ENCODE measurements at regions not wholly inside any gene's neighbourhood (a gene's known extent, or its start where the extent isn't known, plus 50 kb on each side); places are given as distances from the start of the nearest gene placed in this dataset.
A peak's percentile ranks its signal among the peaks of the same experiment; 100 is the strongest.
"Not testable (repeated sequence)": the region's sequence is repeated elsewhere in the genome, so short reads cannot be mapped to it uniquely, and the experiment has no call there.

- H3K36me3 ChIP-seq: no peaks in the 10 kb centered on the region
- H3K4me3 ChIP-seq: no peak overlapping the region
- H3K27me3 ChIP-seq: peaks cover 12% of the 10 kb centered on the region
- H3K9me3 ChIP-seq: no peaks in the 10 kb centered on the region
- no peak for DNase-seq
- H3K4me1 ChIP-seq: no peaks in the 10 kb centered on the region
- ATAC-seq: no peak
- no peak overlapping the region for H3K27ac ChIP-seq
- no peak for TF ChIP-seq CTCF (IDR thresholded peaks at IDR 0.05)
- intact Hi-C loops (cut with DNase I): no loop called here
Measured at GRCh38 chr10:128189176-128189575, 63.0 kb upstream of the MKI67 start.

- no peak for TF ChIP-seq CTCF (IDR thresholded peaks at IDR 0.05)
- DNase-seq: no peak
Measured at GRCh38 chr10:128191847-128192246, 65.6 kb upstream of the MKI67 start.

GRCh38 chr10:128201826-128202225, 75.6 kb upstream of the MKI67 start:
- intact Hi-C loops (cut with DNase I); H3K4me1 ChIP-seq; H3K36me3 ChIP-seq; DNase-seq; H3K4me3 ChIP-seq; ATAC-seq; H3K9me3 ChIP-seq; H3K27ac ChIP-seq: not testable (repeated sequence)
- peaks cover 10% of the 10 kb centered on the region for H3K27me3 ChIP-seq

More at GRCh38 chr10:128191847-128192246, 65.6 kb upstream of the MKI67 start:
- no peaks in the 10 kb centered on the region for H3K36me3 ChIP-seq
- no peaks in the 10 kb centered on the region for H3K4me1 ChIP-seq
- intact Hi-C loops (cut with DNase I): no loop called here
- H3K4me3 ChIP-seq: no peak overlapping the region
- no peak overlapping the region for H3K27ac ChIP-seq
- peak; percentile 28 for ATAC-seq
- H3K27me3 ChIP-seq: peaks cover 9% of the 10 kb centered on the region
- no peaks in the 10 kb centered on the region for H3K9me3 ChIP-seq

- ATAC-seq (no peak), DNase-seq (no peak)
- no peaks in the 10 kb centered on the region for H3K36me3 ChIP-seq
- H3K4me1 ChIP-seq: no peaks in the 10 kb centered on the region
- no peak overlapping the region for H3K4me3 ChIP-seq
- H3K27me3 ChIP-seq: peaks cover 14% of the 10 kb centered on the region
- no peaks in the 10 kb centered on the region for H3K9me3 ChIP-seq
- no peak overlapping the region for H3K27ac ChIP-seq
- TF ChIP-seq CTCF (IDR thresholded peaks at IDR 0.05): no peak
- intact Hi-C loops (cut with DNase I): no loop called here
Measured at GRCh38 chr10:128203028-128203427, 76.8 kb upstream of the MKI67 start.

- intact Hi-C loops (cut with DNase I): not testable (repeated sequence)
Measured at GRCh38 chr10:128205591-128205990, 79.4 kb upstream of the MKI67 start.

GRCh38 chr10:128206676-128207075, 80.5 kb upstream of the MKI67 start:
- peaks cover 6% of the 10 kb centered on the region for H3K4me1 ChIP-seq
- H3K27ac ChIP-seq: no peak overlapping the region
- ATAC-seq (no peak), DNase-seq (no peak)
- TF ChIP-seq CTCF (IDR thresholded peaks at IDR 0.05): no peak
- H3K27me3 ChIP-seq: peaks cover 4% of the 10 kb centered on the region
- H3K4me3 ChIP-seq: no peak overlapping the region
- H3K36me3 ChIP-seq: no peaks in the 10 kb centered on the region
- no peaks in the 10 kb centered on the region for H3K9me3 ChIP-seq
- intact Hi-C loops (cut with DNase I): no loop called here

More at GRCh38 chr10:128205591-128205990, 79.4 kb upstream of the MKI67 start:
- not testable (repeated sequence) for DNase-seq, H3K36me3 ChIP-seq, H3K9me3 ChIP-seq, H3K27ac ChIP-seq, H3K4me1 ChIP-seq, H3K27me3 ChIP-seq, H3K4me3 ChIP-seq, ATAC-seq

- peaks cover 4% of the 10 kb centered on the region for H3K27me3 ChIP-seq
- no peak overlapping the region for H3K27ac ChIP-seq
- intact Hi-C loops (cut with DNase I): no loop called here
- H3K4me3 ChIP-seq: peak overlapping the region; percentile 70
- no peak for TF ChIP-seq CTCF (IDR thresholded peaks at IDR 0.05)
- no peaks in the 10 kb centered on the region for H3K36me3 ChIP-seq
- peaks cover 6% of the 10 kb centered on the region for H3K4me1 ChIP-seq
- ATAC-seq (no peak), DNase-seq (no peak)
- H3K9me3 ChIP-seq: no peaks in the 10 kb centered on the region
Measured at GRCh38 chr10:128209862-128210214, 83.6 kb upstream of the MKI67 start.
